ENCODE measurements at regions not wholly inside any gene's neighbourhood (a gene's known extent, or its start where the extent isn't known, plus 50 kb on each side); places are given as distances from the start of the nearest gene placed in this dataset.
A peak's percentile ranks its signal among the peaks of the same experiment; 100 is the strongest.

GRCh38 chr1:193377472-193377871, 191.1 kb upstream of the B3GALT2 start:
- Histone ChIP-seq H3K4me3 (ENCODE audit: control insufficient read depth in 1 of 2, extremely low read depth in 1 of 2, low read length in 1 of 2) (no peak overlapping the region), H3K9me3 (no peaks in the 10 kb centered on the region), H3K27ac (ENCODE audit: low read length) (no peak overlapping the region), H3K36me3 (ENCODE audit: control insufficient read depth in 2 of 2, extremely low read depth in 1 of 2, insufficient read depth in 1 of 2, low read length in 1 of 2) (no peaks in the 10 kb centered on the region), H3K27me3 (replicated peaks in 1 of 2; ENCODE audit: control insufficient read depth in 2 of 2, extremely low read depth in 1 of 2, insufficient read depth in 2 of 2, low read length in 1 of 2) (no peaks in the 10 kb centered on the region), H3K4me1 (ENCODE audit: control insufficient read depth in 1 of 2, extremely low read depth in 1 of 2, insufficient read depth in 2 of 2, low read length in 2 of 2) (no peaks in the 10 kb centered on the region)
- WGBS (ENCODE audit: insufficient coverage), result 100% methylated on average over 2 of the region's 2 CpGs
- Mint-ChIP-seq H3K27me3 (no peaks in the 10 kb centered on the region), H3K4me3 (no peak overlapping the region), H3K9me3 (no peaks in the 10 kb centered on the region), H3K4me1 (no peaks in the 10 kb centered on the region), H3K36me3 (no peaks in the 10 kb centered on the region), H3K27ac (no peak overlapping the region)
- DNase-seq (no peak), ATAC-seq (replicated peaks in 1 of 4) (no peak)
- POLR2A ChIA-PET, result no interaction called here
- CTCF ChIA-PET, result no interaction called here

GRCh38 chr1:193372553-193372952, 186.1 kb upstream of the B3GALT2 start:
- Mint-ChIP-seq H3K9me3 (no peaks in the 10 kb centered on the region), H3K27me3 (no peaks in the 10 kb centered on the region), H3K4me3 (no peak overlapping the region), H3K4me1 (peaks cover 16 to 18% (median 17%) of the 10 kb centered on the region in 3 donors), H3K36me3 (no peaks in the 10 kb centered on the region), H3K27ac (no peak overlapping the region)
- POLR2A ChIA-PET, result interaction anchor here in 1 of 2 donors (0.6 kb wide), 1 partner anchor 45 kb away, joined by 8 read pairs; no protein-coding TSS in a partner anchor
- no peaks in the 10 kb centered on the region for H3K36me3 ChIP-seq (ENCODE audit: control insufficient read depth in 2 of 2, extremely low read depth in 1 of 2, insufficient read depth in 1 of 2, low read length in 1 of 2)
- WGBS (ENCODE audit: insufficient coverage), result no CpG with 5 or more reads among the region's 2 CpGs
- CTCF ChIA-PET, result interaction anchor here in 1 of 2 donors (0.6 kb wide), 1 partner anchor 742 kb away, joined by 3 read pairs; no protein-coding TSS in a partner anchor
- DNase-seq (no peak), ATAC-seq (replicated peaks in 1 of 4) (no peak)
- no peak overlapping the region for H3K4me3 ChIP-seq (ENCODE audit: control insufficient read depth in 1 of 2, extremely low read depth in 1 of 2, low read length in 1 of 2)
- no peaks in the 10 kb centered on the region for H3K27me3 ChIP-seq (replicated peaks in 1 of 2; ENCODE audit: control insufficient read depth in 2 of 2, extremely low read depth in 1 of 2, insufficient read depth in 2 of 2, low read length in 1 of 2)
- no peaks in the 10 kb centered on the region for H3K9me3 ChIP-seq
- H3K4me1 ChIP-seq (ENCODE audit: control insufficient read depth in 1 of 2, extremely low read depth in 1 of 2, insufficient read depth in 2 of 2, low read length in 2 of 2), result no peaks in the 10 kb centered on the region
- no peak overlapping the region for H3K27ac ChIP-seq (ENCODE audit: low read length)

GRCh38 chr1:193368302-193368701, 181.9 kb upstream of the B3GALT2 start:
- no peaks in the 10 kb centered on the region for H3K9me3 ChIP-seq
- CTCF ChIA-PET, result interaction anchor here in 1 of 2 donors (0.5 to 1.0 kb wide), 2 partner anchors 46 to 271 kb away, joined by 3 read pairs; no protein-coding TSS in a partner anchor
- Mint-ChIP-seq H3K27ac (peak overlapping the region; percentile 95 to 96), H3K4me3 (peak overlapping the region; percentile 63 to 77 (median 66)), H3K9me3 (no peaks in the 10 kb centered on the region), H3K36me3 (no peaks in the 10 kb centered on the region), H3K27me3 (no peaks in the 10 kb centered on the region), H3K4me1 (peaks cover 17 to 20% (median 18%) of the 10 kb centered on the region in 3 donors)
- POLR2A ChIA-PET, result interaction anchor here in 1 of 2 donors (0.8 kb wide), 1 partner anchor 90 kb away, joined by 3 read pairs; no protein-coding TSS in a partner anchor
- H3K4me1 ChIP-seq (ENCODE audit: control insufficient read depth in 1 of 2, extremely low read depth in 1 of 2, insufficient read depth in 2 of 2, low read length in 2 of 2), result no peaks in the 10 kb centered on the region
- H3K27ac ChIP-seq (ENCODE audit: low read length), result peak overlapping the region; percentile 29
- DNase-seq (peak in 1 of 35 experiments; percentile 26), ATAC-seq (replicated peaks in 1 of 4) (peak in 3 of 4 experiments; percentile 51 to 71 (median 56))
- H3K27me3 ChIP-seq (replicated peaks in 1 of 2; ENCODE audit: control insufficient read depth in 2 of 2, extremely low read depth in 1 of 2, insufficient read depth in 2 of 2, low read length in 1 of 2), result no peaks in the 10 kb centered on the region
- H3K4me3 ChIP-seq (ENCODE audit: control insufficient read depth in 1 of 2, extremely low read depth in 1 of 2, low read length in 1 of 2), result peak overlapping the region in 1 of 2 donors; percentile 10
- H3K36me3 ChIP-seq (ENCODE audit: control insufficient read depth in 2 of 2, extremely low read depth in 1 of 2, insufficient read depth in 1 of 2, low read length in 1 of 2), result no peaks in the 10 kb centered on the region
- no CpG with 5 or more reads among the region's 5 CpGs for WGBS (ENCODE audit: insufficient coverage)

- DNase-seq, result no peak
- peak overlapping the region; percentile 95 to 96 for H3K27ac Mint-ChIP-seq
- no CpG with 5 or more reads among the region's 1 CpG for WGBS (ENCODE audit: insufficient coverage)
- Histone ChIP-seq H3K9me3 (no peaks in the 10 kb centered on the region), H3K36me3 (ENCODE audit: control insufficient read depth in 2 of 2, extremely low read depth in 1 of 2, insufficient read depth in 1 of 2, low read length in 1 of 2) (no peaks in the 10 kb centered on the region), H3K4me1 (ENCODE audit: control insufficient read depth in 1 of 2, extremely low read depth in 1 of 2, insufficient read depth in 2 of 2, low read length in 2 of 2) (no peaks in the 10 kb centered on the region), H3K27me3 (replicated peaks in 1 of 2; ENCODE audit: control insufficient read depth in 2 of 2, extremely low read depth in 1 of 2, insufficient read depth in 2 of 2, low read length in 1 of 2) (no peaks in the 10 kb centered on the region), H3K27ac (ENCODE audit: low read length) (peak overlapping the region; percentile 29), H3K4me3 (ENCODE audit: control insufficient read depth in 1 of 2, extremely low read depth in 1 of 2, low read length in 1 of 2) (peak overlapping the region in 1 of 2 donors; percentile 10)
- peak in 3 of 4 experiments; percentile 38 to 69 (median 51) for ATAC-seq (replicated peaks in 1 of 4)
- no peaks in the 10 kb centered on the region for H3K9me3 Mint-ChIP-seq
- no peaks in the 10 kb centered on the region for H3K27me3 Mint-ChIP-seq
- peak overlapping the region; percentile 63 to 77 (median 66) for H3K4me3 Mint-ChIP-seq
- CTCF ChIA-PET, result interaction anchor here in 1 of 2 donors (0.5 kb wide), 1 partner anchor 272 kb away, joined by 3 read pairs; no protein-coding TSS in a partner anchor
- H3K4me1 Mint-ChIP-seq, result peaks cover 17 to 20% (median 18%) of the 10 kb centered on the region in 3 donors
- no peaks in the 10 kb centered on the region for H3K36me3 Mint-ChIP-seq
- POLR2A ChIA-PET, result interaction anchor here (0.7 to 0.8 kb wide), 2 partner anchors 9 to 90 kb away, joined by 3 read pairs; no protein-coding TSS in a partner anchor
Measured at GRCh38 chr1:193367863-193368262, 181.4 kb upstream of the B3GALT2 start.

GRCh38 chr1:193366764-193367507, 180.5 kb upstream of the B3GALT2 start:
- Mint-ChIP-seq H3K9me3 (no peaks in the 10 kb centered on the region), H3K4me1 (peaks cover 17 to 20% (median 18%) of the 10 kb centered on the region in 3 donors), H3K36me3 (no peaks in the 10 kb centered on the region), H3K4me3 (no peak overlapping the region), H3K27ac (no peak overlapping the region), H3K27me3 (no peaks in the 10 kb centered on the region)
- CTCF ChIA-PET, result interaction anchor here in 1 of 2 donors (0.7 kb wide), 1 partner anchor 889 kb away, joined by 10 read pairs; no protein-coding TSS in a partner anchor
- Histone ChIP-seq H3K4me3 (ENCODE audit: control insufficient read depth in 1 of 2, extremely low read depth in 1 of 2, low read length in 1 of 2) (no peak overlapping the region), H3K36me3 (ENCODE audit: control insufficient read depth in 2 of 2, extremely low read depth in 1 of 2, insufficient read depth in 1 of 2, low read length in 1 of 2) (no peaks in the 10 kb centered on the region), H3K27ac (ENCODE audit: low read length) (no peak overlapping the region), H3K4me1 (ENCODE audit: control insufficient read depth in 1 of 2, extremely low read depth in 1 of 2, insufficient read depth in 2 of 2, low read length in 2 of 2) (no peaks in the 10 kb centered on the region), H3K9me3 (no peaks in the 10 kb centered on the region), H3K27me3 (replicated peaks in 1 of 2; ENCODE audit: control insufficient read depth in 2 of 2, extremely low read depth in 1 of 2, insufficient read depth in 2 of 2, low read length in 1 of 2) (no peaks in the 10 kb centered on the region)
- DNase-seq (no peak), ATAC-seq (replicated peaks in 1 of 4) (no peak)
- POLR2A ChIA-PET, result no interaction called here
- WGBS (ENCODE audit: insufficient coverage), result no CpG with 5 or more reads among the region's 1 CpG

GRCh38 chr1:193365966-193366365, 179.6 kb upstream of the B3GALT2 start:
- no peak overlapping the region for H3K4me3 Mint-ChIP-seq
- H3K4me3 ChIP-seq (ENCODE audit: control insufficient read depth in 1 of 2, extremely low read depth in 1 of 2, low read length in 1 of 2), result no peak overlapping the region
- ChIA-PET CTCF (interaction anchor here in 1 of 2 donors (0.7 kb wide), 1 partner anchor 890 kb away, joined by 10 read pairs; no protein-coding TSS in a partner anchor), POLR2A (no interaction called here)
- no peak for ATAC-seq (replicated peaks in 1 of 4)
- peaks cover 16 to 20% (median 17%) of the 10 kb centered on the region in 3 donors for H3K4me1 Mint-ChIP-seq
- H3K9me3 ChIP-seq, result no peaks in the 10 kb centered on the region
- no peak for DNase-seq
- no peaks in the 10 kb centered on the region for H3K9me3 Mint-ChIP-seq
- 94% methylated on average over 2 of the region's 2 CpGs for WGBS (ENCODE audit: insufficient coverage)
- H3K27ac Mint-ChIP-seq, result no peak overlapping the region
- H3K27me3 Mint-ChIP-seq, result no peaks in the 10 kb centered on the region
- no peaks in the 10 kb centered on the region for H3K36me3 Mint-ChIP-seq
- H3K27ac ChIP-seq (ENCODE audit: low read length), result no peak overlapping the region
- H3K4me1 ChIP-seq (ENCODE audit: control insufficient read depth in 1 of 2, extremely low read depth in 1 of 2, insufficient read depth in 2 of 2, low read length in 2 of 2), result no peaks in the 10 kb centered on the region
- H3K36me3 ChIP-seq (ENCODE audit: control insufficient read depth in 2 of 2, extremely low read depth in 1 of 2, insufficient read depth in 1 of 2, low read length in 1 of 2), result no peaks in the 10 kb centered on the region
- H3K27me3 ChIP-seq (replicated peaks in 1 of 2; ENCODE audit: control insufficient read depth in 2 of 2, extremely low read depth in 1 of 2, insufficient read depth in 2 of 2, low read length in 1 of 2), result no peaks in the 10 kb centered on the region

Data from T-cell (primary cell).